ENCODE measurements at regions not wholly inside any gene's neighbourhood (a gene's known extent, or its start where the extent isn't known, plus 50 kb on each side); places are given as distances from the start of the nearest gene placed in this dataset.

GRCh38 chr7:41319581-41319980, 383.3 kb downstream of the INHBA start:
- TF ChIP-seq, protein P1, sequence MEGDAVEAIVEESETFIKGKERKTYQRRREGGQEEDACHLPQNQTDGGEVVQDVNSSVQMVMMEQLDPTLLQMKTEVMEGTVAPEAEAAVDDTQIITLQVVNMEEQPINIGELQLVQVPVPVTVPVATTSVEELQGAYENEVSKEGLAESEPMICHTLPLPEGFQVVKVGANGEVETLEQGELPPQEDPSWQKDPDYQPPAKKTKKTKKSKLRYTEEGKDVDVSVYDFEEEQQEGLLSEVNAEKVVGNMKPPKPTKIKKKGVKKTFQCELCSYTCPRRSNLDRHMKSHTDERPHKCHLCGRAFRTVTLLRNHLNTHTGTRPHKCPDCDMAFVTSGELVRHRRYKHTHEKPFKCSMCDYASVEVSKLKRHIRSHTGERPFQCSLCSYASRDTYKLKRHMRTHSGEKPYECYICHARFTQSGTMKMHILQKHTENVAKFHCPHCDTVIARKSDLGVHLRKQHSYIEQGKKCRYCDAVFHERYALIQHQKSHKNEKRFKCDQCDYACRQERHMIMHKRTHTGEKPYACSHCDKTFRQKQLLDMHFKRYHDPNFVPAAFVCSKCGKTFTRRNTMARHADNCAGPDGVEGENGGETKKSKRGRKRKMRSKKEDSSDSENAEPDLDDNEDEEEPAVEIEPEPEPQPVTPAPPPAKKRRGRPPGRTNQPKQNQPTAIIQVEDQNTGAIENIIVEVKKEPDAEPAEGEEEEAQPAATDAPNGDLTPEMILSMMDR (IDR thresholded peaks at IDR 0.05), result no peak
- TF ChIP-seq POLR2A (IDR thresholded peaks at IDR 0.05), result no peak
